ENCODE measurements at regions not wholly inside any gene's neighbourhood (a gene's known extent, or its start where the extent isn't known, plus 50 kb on each side); places are given as distances from the start of the nearest gene placed in this dataset.

- Histone ChIP-seq H3K79me2 (replicated peaks; ENCODE audit: insufficient read depth, low read length) (no peaks in the 10 kb centered on the region), H3K9ac (ENCODE audit: low read length) (no peak overlapping the region), H2AFZ (ENCODE audit: low read depth, low read length) (no peak overlapping the region), H4K20me1 (ENCODE audit: insufficient read depth) (no peaks in the 10 kb centered on the region), H3K36me3 (ENCODE audit: insufficient read depth, low read length) (no peaks in the 10 kb centered on the region), H3K4me3 (ENCODE audit: low read length) (no peak overlapping the region), H3K4me2 (ENCODE audit: low read length) (no peak overlapping the region), H3K27me3 (ENCODE audit: insufficient read depth, low read depth, low read length) (no peaks in the 10 kb centered on the region), H3F3A (ENCODE audit: insufficient read depth, low read length, poor library complexity, severe bottlenecking) (no peaks in the 10 kb centered on the region), H3K9me2 (ENCODE audit: insufficient read depth, low read length) (no peaks in the 10 kb centered on the region), H3K9me3 (ENCODE audit: low read length) (no peaks in the 10 kb centered on the region), H3K27ac (ENCODE audit: low read length) (no peak overlapping the region)
- TF ChIP-seq SMC3 (conservative IDR thresholded peaks at IDR 0.05; ENCODE audit: poor library complexity) = no peak
- TF ChIP-seq RAD21 (conservative IDR thresholded peaks at IDR 0.05) = no peak
- TF ChIP-seq, protein P1, sequence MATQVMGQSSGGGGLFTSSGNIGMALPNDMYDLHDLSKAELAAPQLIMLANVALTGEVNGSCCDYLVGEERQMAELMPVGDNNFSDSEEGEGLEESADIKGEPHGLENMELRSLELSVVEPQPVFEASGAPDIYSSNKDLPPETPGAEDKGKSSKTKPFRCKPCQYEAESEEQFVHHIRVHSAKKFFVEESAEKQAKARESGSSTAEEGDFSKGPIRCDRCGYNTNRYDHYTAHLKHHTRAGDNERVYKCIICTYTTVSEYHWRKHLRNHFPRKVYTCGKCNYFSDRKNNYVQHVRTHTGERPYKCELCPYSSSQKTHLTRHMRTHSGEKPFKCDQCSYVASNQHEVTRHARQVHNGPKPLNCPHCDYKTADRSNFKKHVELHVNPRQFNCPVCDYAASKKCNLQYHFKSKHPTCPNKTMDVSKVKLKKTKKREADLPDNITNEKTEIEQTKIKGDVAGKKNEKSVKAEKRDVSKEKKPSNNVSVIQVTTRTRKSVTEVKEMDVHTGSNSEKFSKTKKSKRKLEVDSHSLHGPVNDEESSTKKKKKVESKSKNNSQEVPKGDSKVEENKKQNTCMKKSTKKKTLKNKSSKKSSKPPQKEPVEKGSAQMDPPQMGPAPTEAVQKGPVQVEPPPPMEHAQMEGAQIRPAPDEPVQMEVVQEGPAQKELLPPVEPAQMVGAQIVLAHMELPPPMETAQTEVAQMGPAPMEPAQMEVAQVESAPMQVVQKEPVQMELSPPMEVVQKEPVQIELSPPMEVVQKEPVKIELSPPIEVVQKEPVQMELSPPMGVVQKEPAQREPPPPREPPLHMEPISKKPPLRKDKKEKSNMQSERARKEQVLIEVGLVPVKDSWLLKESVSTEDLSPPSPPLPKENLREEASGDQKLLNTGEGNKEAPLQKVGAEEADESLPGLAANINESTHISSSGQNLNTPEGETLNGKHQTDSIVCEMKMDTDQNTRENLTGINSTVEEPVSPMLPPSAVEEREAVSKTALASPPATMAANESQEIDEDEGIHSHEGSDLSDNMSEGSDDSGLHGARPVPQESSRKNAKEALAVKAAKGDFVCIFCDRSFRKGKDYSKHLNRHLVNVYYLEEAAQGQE (IDR thresholded peaks at IDR 0.05; ENCODE audit: borderline replicate concordance) = no peak
These were observed 220.9 kb upstream of the TUT7 start for GRCh38 chr9:86575137-86575536.

DNA sequence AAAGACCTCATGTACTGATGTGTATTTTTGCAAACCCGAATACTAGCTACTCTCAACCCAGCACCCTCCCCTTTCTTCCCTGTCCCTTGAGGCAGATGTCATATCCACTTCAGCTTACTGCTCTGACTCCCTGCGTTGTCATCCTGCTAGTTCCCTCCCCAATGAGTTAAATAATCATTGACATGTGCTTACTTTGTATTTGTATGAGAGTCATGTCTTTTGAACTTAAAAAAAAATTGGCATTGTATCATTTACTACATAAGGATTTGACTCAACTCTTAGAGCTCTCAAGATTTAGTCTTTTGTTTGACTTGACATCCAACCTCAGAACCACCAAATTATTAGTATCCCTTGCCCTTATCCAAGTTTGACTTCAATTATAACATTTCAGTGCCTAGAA lies 219.7 kb upstream of the TUT7 start:
- Histone ChIP-seq H3K4me2 (ENCODE audit: low read length) (no peak overlapping the region), H3K9me2 (ENCODE audit: insufficient read depth, low read length) (no peaks in the 10 kb centered on the region), H3F3A (ENCODE audit: insufficient read depth, low read length, poor library complexity, severe bottlenecking) (no peaks in the 10 kb centered on the region), H3K27ac (ENCODE audit: low read length) (no peak overlapping the region), H3K9ac (ENCODE audit: low read length) (no peak overlapping the region), H3K4me3 (ENCODE audit: low read length) (no peak overlapping the region), H2AFZ (ENCODE audit: low read depth, low read length) (no peak overlapping the region), H3K27me3 (ENCODE audit: insufficient read depth, low read depth, low read length) (no peaks in the 10 kb centered on the region), H3K36me3 (ENCODE audit: insufficient read depth, low read length) (no peaks in the 10 kb centered on the region), H4K20me1 (ENCODE audit: insufficient read depth) (no peaks in the 10 kb centered on the region), H3K79me2 (replicated peaks; ENCODE audit: insufficient read depth, low read length) (no peaks in the 10 kb centered on the region), H3K9me3 (ENCODE audit: low read length) (peaks cover 3% of the 10 kb centered on the region)
- TF ChIP-seq EP300 (conservative IDR thresholded peaks at IDR 0.05; ENCODE audit: poor library complexity, severe bottlenecking) (no peak), RAD21 (conservative IDR thresholded peaks at IDR 0.05) (no peak), CTCF (IDR thresholded peaks at IDR 0.05; ENCODE audit: poor library complexity, severe bottlenecking) (no peak), SMC3 (conservative IDR thresholded peaks at IDR 0.05; ENCODE audit: poor library complexity) (no peak), EZH2 (IDR thresholded peaks at IDR 0.05; ENCODE audit: borderline replicate concordance, insufficient read depth, low read length, poor library complexity, severe bottlenecking) (no peak), TAF1 (IDR thresholded peaks at IDR 0.05; ENCODE audit: low read depth) (no peak), POLR2AphosphoS5 (IDR thresholded peaks at IDR 0.05) (no peak), MXI1 (conservative IDR thresholded peaks at IDR 0.05; ENCODE audit: poor library complexity, severe bottlenecking) (no peak)
- TF ChIP-seq, protein P1 (IDR thresholded peaks at IDR 0.05; ENCODE audit: borderline replicate concordance) = no peak

All from neural cell (in vitro differentiated cells).